CD14-positive monocyte (primary cell): ENCODE measurements at regions not wholly inside any gene's neighbourhood (a gene's known extent, or its start where the extent isn't known, plus 50 kb on each side); places are given as distances from the start of the nearest gene placed in this dataset.

Experiments used
- DNase-seq, 3 donors: peaks; one replicate each; pipeline ENCODE4 v3.0.0-alpha.2; 2011 to 2022
- H2AFZ ChIP-seq: 2 replicates; pipeline ENCODE4 v1.6.0; 2012; ENCODE audit warnings: mild to moderate bottlenecking, low read depth, low read length, inconsistent platforms; ENCODE audit not compliant: insufficient read depth, poor library complexity, severe bottlenecking
- H3K27ac ChIP-seq, 2 donors: 1 replicate in 1 of 2; 2 replicates in 1 of 2; pipeline ENCODE4 v1.5.1; 2012 to 2013; ENCODE audit warnings: low read length in 2 of 2, control low read depth in 1 of 2, inconsistent platforms in 1 of 2, low read depth in 1 of 2, mild to moderate bottlenecking in 1 of 2
- H3K27me3 ChIP-seq, 2 donors: one replicate each; pipeline versions ENCODE4 v1.6.0 to v1.6.1; 2011 to 2013; ENCODE audit warnings: low read length in 2 of 2; ENCODE audit not compliant: control insufficient read depth in 2 of 2, insufficient read depth in 2 of 2
- H3K36me3 ChIP-seq, 2 donors: replicated peaks in 1 of 2; 1 replicate in 1 of 2; 2 replicates in 1 of 2; pipeline versions ENCODE4 v1.5.1 to v1.6.1; 2012 to 2013; ENCODE audit warnings: low read length in 2 of 2, control low read depth in 1 of 2, inconsistent platforms in 1 of 2, mild to moderate bottlenecking in 1 of 2; ENCODE audit not compliant: insufficient read depth in 2 of 2, control insufficient read depth in 1 of 2
- H3K4me1 ChIP-seq, 2 donors: 1 replicate in 1 of 2; 2 replicates in 1 of 2; pipeline versions ENCODE4 v1.5.1 to v1.6.1; 2012 to 2013; ENCODE audit warnings: low read length in 2 of 2, control low read depth in 1 of 2, inconsistent platforms in 1 of 2, mild to moderate bottlenecking in 1 of 2, moderate library complexity in 1 of 2; ENCODE audit not compliant: insufficient read depth in 2 of 2, control insufficient read depth in 1 of 2
- H3K4me2 ChIP-seq: replicated peaks from 2 replicates; pipeline ENCODE3; 2012; ENCODE audit warnings: low read length, moderate library complexity, mild to moderate bottlenecking; ENCODE audit not compliant: poor library complexity, severe bottlenecking; ENCODE audit errors: extremely low read depth
- H3K4me3 ChIP-seq, 3 experiments: fragments of 200-600 bp in 1 of 3; sonication (generic) in 1 of 3; replicated peaks in 1 of 3; 1 replicate in 2 of 3; 2 replicates in 1 of 3; pipeline ENCODE4 v1.5.1; 2011 to 2013; ENCODE audit warnings: low read length in 3 of 3, mild to moderate bottlenecking in 3 of 3, control low read depth in 2 of 3, low read depth in 2 of 3, inconsistent platforms in 1 of 3, moderate library complexity in 1 of 3
- H3K79me2 ChIP-seq: 2 replicates; pipeline ENCODE4 v1.6.0; 2012; ENCODE audit warnings: mild to moderate bottlenecking, control low read depth, inconsistent platforms, low read length, moderate library complexity; ENCODE audit not compliant: insufficient read depth
- H3K9ac ChIP-seq: 2 replicates; pipeline ENCODE4 v1.6.0; 2017; ENCODE audit warnings: low read length, mild to moderate bottlenecking; ENCODE audit not compliant: insufficient read depth, poor library complexity, severe bottlenecking
- H3K9me3 ChIP-seq, 2 donors: replicated peaks in 1 of 2; 1 replicate in 1 of 2; 2 replicates in 1 of 2; pipeline versions ENCODE4 v1.5.1 to v1.6.1; 2012 to 2013; ENCODE audit warnings: low read length in 2 of 2, control low read depth in 1 of 2; ENCODE audit not compliant: control insufficient read depth in 1 of 2, insufficient read depth in 1 of 2
- H4K20me1 ChIP-seq: 2 replicates; pipeline ENCODE4 v1.6.0; 2012; ENCODE audit warnings: mild to moderate bottlenecking, low read length, control low read depth, moderate library complexity; ENCODE audit not compliant: insufficient read depth
- H3K27ac Mint-ChIP-seq, 7 donors: one replicate each; pipeline ENCODE4 v1.8.0; 2020; ENCODE audit warnings: mild to moderate bottlenecking in 7 of 7, mixed read lengths in 7 of 7, moderate library complexity in 6 of 7, inconsistent platforms in 2 of 7
- H3K27me3 Mint-ChIP-seq, 3 donors: one replicate each; pipeline ENCODE4 v1.8.0; 2021 to 2022; ENCODE audit warnings: low read depth in 3 of 3, mild to moderate bottlenecking in 3 of 3, mixed read lengths in 3 of 3, moderate library complexity in 3 of 3, inconsistent platforms in 1 of 3
- H3K36me3 Mint-ChIP-seq, 2 donors: one replicate each; pipeline ENCODE4 v1.8.0; 2020; ENCODE audit warnings: mixed read lengths in 2 of 2, inconsistent platforms in 1 of 2, mild to moderate bottlenecking in 1 of 2
- H3K4me1 Mint-ChIP-seq: one replicate; pipeline ENCODE4 v1.8.0; 2020; ENCODE audit warnings: mild to moderate bottlenecking, mixed read lengths
- H3K4me3 Mint-ChIP-seq, 2 donors: one replicate each; pipeline ENCODE4 v1.8.0; 2020; ENCODE audit warnings: mild to moderate bottlenecking in 2 of 2, mixed read lengths in 2 of 2, moderate library complexity in 1 of 2
- H3K9me3 Mint-ChIP-seq, 7 donors: one replicate each; pipeline ENCODE4 v1.8.0; 2020 to 2022; ENCODE audit warnings: mixed read lengths in 7 of 7, mild to moderate bottlenecking in 6 of 7, moderate library complexity in 6 of 7, inconsistent platforms in 2 of 7
- WGBS: methylation state at CpG from one replicate; pipeline ENCODE4 v1.1.5; 2013; ENCODE audit warnings: missing lambda C conversion rate; ENCODE audit not compliant: insufficient coverage; 5-methylcytosine and 5-hydroxymethylcytosine counted together
- intact Hi-C, 2 donors: fragments of 100-400 bp; cut with micrococcal nuclease; formaldehyde crosslinking; loops; one replicate each; pipeline versions ENCODE4 v1.15.0 to v1.15.1; 2023
- TF ChIP-seq, protein P1 (sequence below): fragments of 200-600 bp; IDR thresholded peaks from one replicate; pipeline ENCODE4 v1.8.0; 2022; ENCODE audit warnings: antibody characterized with exemption, mild to moderate bottlenecking

GRCh38 chr9:23551311-23551721 is 274.7 kb downstream of the ELAVL2 start:
- no peak overlapping the region for H3K4me3 ChIP-seq
- TF ChIP-seq, protein P1, sequence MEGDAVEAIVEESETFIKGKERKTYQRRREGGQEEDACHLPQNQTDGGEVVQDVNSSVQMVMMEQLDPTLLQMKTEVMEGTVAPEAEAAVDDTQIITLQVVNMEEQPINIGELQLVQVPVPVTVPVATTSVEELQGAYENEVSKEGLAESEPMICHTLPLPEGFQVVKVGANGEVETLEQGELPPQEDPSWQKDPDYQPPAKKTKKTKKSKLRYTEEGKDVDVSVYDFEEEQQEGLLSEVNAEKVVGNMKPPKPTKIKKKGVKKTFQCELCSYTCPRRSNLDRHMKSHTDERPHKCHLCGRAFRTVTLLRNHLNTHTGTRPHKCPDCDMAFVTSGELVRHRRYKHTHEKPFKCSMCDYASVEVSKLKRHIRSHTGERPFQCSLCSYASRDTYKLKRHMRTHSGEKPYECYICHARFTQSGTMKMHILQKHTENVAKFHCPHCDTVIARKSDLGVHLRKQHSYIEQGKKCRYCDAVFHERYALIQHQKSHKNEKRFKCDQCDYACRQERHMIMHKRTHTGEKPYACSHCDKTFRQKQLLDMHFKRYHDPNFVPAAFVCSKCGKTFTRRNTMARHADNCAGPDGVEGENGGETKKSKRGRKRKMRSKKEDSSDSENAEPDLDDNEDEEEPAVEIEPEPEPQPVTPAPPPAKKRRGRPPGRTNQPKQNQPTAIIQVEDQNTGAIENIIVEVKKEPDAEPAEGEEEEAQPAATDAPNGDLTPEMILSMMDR = no peak
- H3K9ac ChIP-seq = no peak overlapping the region
- no peaks in the 10 kb centered on the region for H3K4me1 ChIP-seq
- no peaks in the 10 kb centered on the region for H3K79me2 ChIP-seq
- no peak for DNase-seq
- H3K4me3 Mint-ChIP-seq = no peak overlapping the region
- no peaks in the 10 kb centered on the region for H3K27me3 Mint-ChIP-seq
- peaks cover 0 to 2% of the 10 kb centered on the region in 2 donors for H3K9me3 ChIP-seq
- H3K4me2 ChIP-seq = no peak overlapping the region
- H3K9me3 Mint-ChIP-seq = peaks cover 0 to 23% (median 2%) of the 10 kb centered on the region in 7 donors
- H3K27me3 ChIP-seq = no peaks in the 10 kb centered on the region
- no peak overlapping the region for H2AFZ ChIP-seq
- no peak overlapping the region for H3K27ac Mint-ChIP-seq
- 71% methylated on average over 2 of the region's 2 CpGs for WGBS
- H3K27ac ChIP-seq = no peak overlapping the region
- intact Hi-C loops = no loop called here
- no peaks in the 10 kb centered on the region for H4K20me1 ChIP-seq
- no peaks in the 10 kb centered on the region for H3K36me3 ChIP-seq
- H3K4me1 Mint-ChIP-seq = no peaks in the 10 kb centered on the region
- no peaks in the 10 kb centered on the region for H3K36me3 Mint-ChIP-seq

GRCh38 chr9:23551929-23552707 is 273.9 kb downstream of the ELAVL2 start:
- Mint-ChIP-seq H3K27me3 (no peaks in the 10 kb centered on the region), H3K9me3 (peaks cover 0 to 18% (median under 1%) of the 10 kb centered on the region in 7 donors), H3K4me3 (no peak overlapping the region), H3K36me3 (no peaks in the 10 kb centered on the region), H3K27ac (no peak overlapping the region), H3K4me1 (no peaks in the 10 kb centered on the region)
- intact Hi-C loops = no loop called here
- H3K4me1 ChIP-seq = no peaks in the 10 kb centered on the region
- no peaks in the 10 kb centered on the region for H4K20me1 ChIP-seq
- H3K27ac ChIP-seq = no peak overlapping the region
- no peaks in the 10 kb centered on the region for H3K9me3 ChIP-seq
- DNase-seq = no peak
- no peaks in the 10 kb centered on the region for H3K79me2 ChIP-seq
- H3K4me2 ChIP-seq = no peak overlapping the region
- H3K36me3 ChIP-seq = no peaks in the 10 kb centered on the region
- no peak overlapping the region for H3K4me3 ChIP-seq
- H2AFZ ChIP-seq = no peak overlapping the region
- no peak overlapping the region for H3K9ac ChIP-seq
- no peaks in the 10 kb centered on the region for H3K27me3 ChIP-seq
- TF ChIP-seq, protein P1 = no peak
- WGBS = 90% methylated on average over 2 of the region's 5 CpGs
